Pons (tissue), 1 donor: ENCODE measurements at regions not wholly inside any gene's neighbourhood (a gene's known extent, or its start where the extent isn't known, plus 50 kb on each side); places are given as distances from the start of the nearest gene placed in this dataset.
A peak's percentile ranks its signal among the peaks of the same experiment; 100 is the strongest.
"Not testable (repeated sequence)": the region's sequence is repeated elsewhere in the genome, so short reads cannot be mapped to it uniquely, and the experiment has no call there.

Source experiments
- DNase-seq: peaks from one replicate; pipeline ENCODE4 v3.0.0-alpha.2; 2016; ENCODE audit warnings: low spot score

GRCh38 chr21:16116798-16117197, 387.0 kb downstream of the USP25 start:
- no peak for DNase-seq

GRCh38 chr21:16117331-16117730, 387.5 kb downstream of the USP25 start:
- peak; percentile 9 for DNase-seq

GRCh38 chr21:16117851-16118590, 388.2 kb downstream of the USP25 start:
- no peak for DNase-seq

- no peak for DNase-seq
Measured at GRCh38 chr21:16124378-16125138, 394.8 kb downstream of the USP25 start.

- DNase-seq: no peak
Measured at GRCh38 chr21:16125274-16125673, 395.5 kb downstream of the USP25 start.

GRCh38 chr21:16132453-16132852, 402.7 kb downstream of the USP25 start:
- not testable (repeated sequence) for DNase-seq

- no peak for DNase-seq
Measured at GRCh38 chr21:16133248-16133647, 403.5 kb downstream of the USP25 start.

- DNase-seq: no peak
Measured at GRCh38 chr21:16134134-16134533, 404.4 kb downstream of the USP25 start.

GRCh38 chr21:16137106-16137505, 407.3 kb downstream of the USP25 start:
- no peak for DNase-seq

GRCh38 chr21:16145052-16145451, 415.3 kb downstream of the USP25 start:
- no peak for DNase-seq

GRCh38 chr21:16145479-16145878, 415.7 kb downstream of the USP25 start:
- DNase-seq: no peak

GRCh38 chr21:16154321-16154720, 424.5 kb downstream of the USP25 start:
- peak; percentile 35 for DNase-seq

GRCh38 chr21:16154951-16155635, 425.3 kb downstream of the USP25 start:
- no peak for DNase-seq

- DNase-seq: no peak
Measured at GRCh38 chr21:16156841-16157489, 427.2 kb downstream of the USP25 start.

- no peak for DNase-seq
Measured at GRCh38 chr21:16159213-16159970, 429.6 kb downstream of the USP25 start.

GRCh38 chr21:16159971-16160350, 430.2 kb downstream of the USP25 start:
- DNase-seq: no peak

GRCh38 chr21:16162953-16163352, 433.2 kb downstream of the USP25 start:
- DNase-seq: no peak

- peak; percentile 39 for DNase-seq
Measured at GRCh38 chr21:16169102-16169511, 439.3 kb downstream of the USP25 start.

GRCh38 chr21:16169779-16170178, 440.0 kb downstream of the USP25 start:
- DNase-seq: no peak

- DNase-seq: no peak
Measured at GRCh38 chr21:16176570-16176969, 446.8 kb downstream of the USP25 start.

GRCh38 chr21:16177532-16177931, 447.8 kb downstream of the USP25 start:
- DNase-seq: no peak

GRCh38 chr21:16179773-16180172, 450.0 kb downstream of the USP25 start:
- DNase-seq: no peak
